Activated T-cell treated with anti-CD3 and anti-CD28 coated beads for 48 hours (primary cell): ENCODE measurements at regions not wholly inside any gene's neighbourhood (a gene's known extent, or its start where the extent isn't known, plus 50 kb on each side); places are given as distances from the start of the nearest gene placed in this dataset.

Experiments
- DNase-seq: peaks from one replicate; pipeline ENCODE4 v3.0.0-alpha.2; 2020; ENCODE audit warnings: low read depth

DNA sequence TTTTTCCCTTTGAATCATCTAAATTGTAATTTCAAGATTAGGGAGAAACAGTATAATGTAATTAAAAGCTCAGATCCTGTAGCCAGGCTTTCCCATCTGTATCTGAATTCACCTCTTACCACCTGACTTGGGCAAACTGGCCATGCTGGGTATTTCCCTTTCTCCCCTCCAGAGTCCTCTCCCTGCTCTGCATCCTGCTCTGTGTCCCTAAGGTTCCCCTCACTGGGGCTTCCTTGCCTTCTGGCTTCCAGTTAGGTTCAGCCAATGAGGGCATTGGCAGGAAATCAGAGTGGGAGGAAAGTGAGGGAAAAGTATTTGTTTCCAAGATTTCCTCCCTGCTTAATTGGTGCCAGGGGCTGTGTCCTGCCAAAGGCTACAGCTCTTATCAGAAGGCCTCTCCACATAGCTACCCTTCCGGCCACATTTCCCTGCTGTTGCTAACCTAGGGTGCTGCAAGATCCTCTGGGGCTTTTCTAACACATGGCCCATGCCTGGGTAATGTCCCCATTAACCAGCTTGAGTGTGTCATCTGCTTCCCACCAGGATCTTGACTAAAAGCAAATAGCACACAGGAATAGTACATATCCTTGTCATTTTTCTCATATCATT lies 51.0 kb upstream of the MPDZ start:
- DNase-seq = no peak
